ACC112 (cell line): ENCODE measurements at regions not wholly inside any gene's neighbourhood (a gene's known extent, or its start where the extent isn't known, plus 50 kb on each side); places are given as distances from the start of the nearest gene placed in this dataset.
A peak's percentile ranks its signal among the peaks of the same experiment; 100 is the strongest.

ENCODE experiments used
- H2AFZ ChIP-seq: fragments of 200-600 bp; sonication (generic); one replicate; pipeline ENCODE4 v1.6.0; 2017; ENCODE audit warnings: antibody characterized with exemption, low read length; ENCODE audit not compliant: unreplicated experiment
- H3K27ac ChIP-seq: fragments of 200-600 bp; sonication (generic); 2 replicates; pipeline ENCODE4 v1.5.1; 2014; ENCODE audit warnings: low read depth, mild to moderate bottlenecking, antibody characterized with exemption, low read length, moderate library complexity
- H3K27me3 ChIP-seq: fragments of 200-600 bp; sonication (generic); 2 replicates; pipeline ENCODE4 v1.6.1; 2014; ENCODE audit warnings: mild to moderate bottlenecking, antibody characterized with exemption, low read length, moderate library complexity, mixed read lengths; ENCODE audit not compliant: insufficient read depth
- H3K36me3 ChIP-seq: fragments of 200-600 bp; sonication (generic); 2 replicates; pipeline ENCODE4 v1.6.1; 2016; ENCODE audit warnings: mild to moderate bottlenecking, antibody characterized with exemption, low read length, moderate library complexity, mixed read lengths; ENCODE audit not compliant: insufficient read depth
- H3K4me1 ChIP-seq: fragments of 200-600 bp; sonication (generic); one replicate; pipeline ENCODE4 v1.6.1; 2016; ENCODE audit warnings: low read length, mixed read lengths; ENCODE audit not compliant: insufficient read depth, unreplicated experiment, control insufficient read depth
- H3K4me3 ChIP-seq: fragments of 200-600 bp; sonication (generic); 2 replicates; pipeline ENCODE4 v1.5.1; 2014; ENCODE audit warnings: mild to moderate bottlenecking, low read depth, low read length
- H3K79me2 ChIP-seq: fragments of 200-600 bp; sonication (generic); one replicate; pipeline ENCODE4 v1.6.0; 2016; ENCODE audit warnings: low read length; ENCODE audit not compliant: control insufficient read depth, unreplicated experiment, insufficient read depth

DNA sequence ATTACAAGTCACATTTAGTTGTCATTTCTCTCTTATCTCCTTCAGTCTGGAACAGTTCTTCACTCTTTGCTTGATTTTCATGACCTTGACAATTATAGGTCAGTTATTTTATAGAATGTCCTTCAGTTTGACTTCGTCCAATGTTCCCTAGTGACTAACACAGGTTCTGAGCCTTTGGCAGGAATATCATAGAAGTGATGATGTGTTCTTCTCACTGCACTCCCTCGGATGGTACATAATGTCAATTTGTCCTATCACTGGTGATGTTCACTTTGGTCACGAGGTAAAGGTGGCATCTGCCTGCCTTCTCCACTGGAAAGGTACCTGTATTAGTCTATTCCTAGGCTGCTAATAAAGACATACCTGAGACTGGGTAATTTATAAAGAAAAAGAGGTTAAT lies 126.0 kb upstream of the PTPN3 start:
- H3K27me3 ChIP-seq: peaks cover 93% of the 10 kb centered on the region
- no peak overlapping the region for H3K27ac ChIP-seq
- H3K4me3 ChIP-seq: no peak overlapping the region

DNA sequence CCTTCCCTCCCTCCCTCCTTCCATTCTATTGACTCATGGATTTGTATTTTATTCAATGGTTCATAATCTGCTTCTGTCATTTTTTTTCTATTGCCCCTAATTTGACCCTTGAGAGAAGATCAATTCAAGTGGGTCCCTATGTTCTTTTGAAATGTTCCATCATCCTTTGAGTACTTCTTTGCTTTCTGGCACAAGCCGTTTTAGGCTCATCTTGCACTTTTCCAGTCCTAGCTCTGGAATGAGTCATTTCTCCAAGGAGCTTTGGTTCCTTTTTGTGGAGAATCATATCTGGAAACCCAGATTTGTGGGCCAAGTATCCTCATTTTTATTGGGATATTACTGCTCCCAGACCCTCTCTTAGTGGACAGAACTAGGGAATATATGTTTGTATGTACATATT lies 126.8 kb upstream of the PTPN3 start:
- H3K36me3 ChIP-seq: no peaks in the 10 kb centered on the region
- peaks cover 97% of the 10 kb centered on the region for H3K27me3 ChIP-seq
- H3K4me1 ChIP-seq: no peaks in the 10 kb centered on the region
- H2AFZ ChIP-seq: no peak overlapping the region
- H3K79me2 ChIP-seq: no peaks in the 10 kb centered on the region
- no peak overlapping the region for H3K4me3 ChIP-seq
- H3K27ac ChIP-seq: no peak overlapping the region

More for the DNA sequence above, 126.0 kb upstream of the PTPN3 start:
- no peaks in the 10 kb centered on the region for H3K4me1 ChIP-seq
- H2AFZ ChIP-seq: no peak overlapping the region
- H3K36me3 ChIP-seq: no peaks in the 10 kb centered on the region
- no peaks in the 10 kb centered on the region for H3K79me2 ChIP-seq

DNA sequence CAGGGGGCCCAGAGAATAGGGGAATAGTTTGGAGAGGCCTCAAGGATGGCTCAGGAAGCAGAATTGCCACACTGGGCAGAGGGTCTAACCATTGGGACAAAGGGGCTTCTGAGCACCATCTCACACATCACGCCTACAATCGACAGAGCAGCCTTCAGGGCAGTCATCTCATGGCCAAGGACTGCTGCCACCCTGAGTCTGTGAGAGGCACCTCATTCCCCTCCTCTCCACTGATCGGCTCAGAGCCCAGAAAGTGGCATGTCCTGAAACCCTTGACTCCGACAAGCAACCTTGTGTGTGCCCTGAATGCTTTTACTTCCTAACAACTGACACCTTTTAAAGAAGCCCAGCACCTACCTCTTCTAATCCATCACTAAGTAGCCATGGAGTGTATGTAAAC lies 128.9 kb upstream of the PTPN3 start:
- H3K27me3 ChIP-seq: peaks cover 84% of the 10 kb centered on the region
- H2AFZ ChIP-seq: no peak overlapping the region
- H3K27ac ChIP-seq: no peak overlapping the region
- H3K4me3 ChIP-seq: no peak overlapping the region
- no peaks in the 10 kb centered on the region for H3K4me1 ChIP-seq
- no peaks in the 10 kb centered on the region for H3K79me2 ChIP-seq
- H3K36me3 ChIP-seq: no peaks in the 10 kb centered on the region

DNA sequence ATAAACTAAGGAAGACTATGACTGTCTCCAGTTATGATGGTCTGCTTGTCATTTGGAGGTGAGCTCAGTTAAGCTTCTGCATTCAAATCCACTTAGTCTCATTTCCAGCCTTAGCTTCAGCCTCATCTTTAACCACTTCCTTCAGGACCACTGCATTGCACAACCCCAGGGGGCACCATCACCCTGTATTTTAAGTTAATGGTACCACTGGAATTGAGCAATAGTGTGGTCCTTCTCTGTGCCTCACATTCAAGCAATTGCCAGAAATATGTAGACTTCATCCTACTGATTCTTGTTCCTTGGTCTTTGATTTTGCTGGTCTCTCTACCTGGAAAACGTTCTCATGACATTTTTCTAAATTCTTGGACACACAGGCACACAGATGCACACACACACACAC lies 131.5 kb upstream of the PTPN3 start:
- Histone ChIP-seq H3K27me3 (peaks cover 81% of the 10 kb centered on the region), H3K79me2 (no peaks in the 10 kb centered on the region), H2AFZ (no peak overlapping the region), H3K4me1 (no peaks in the 10 kb centered on the region), H3K27ac (no peak overlapping the region), H3K36me3 (no peaks in the 10 kb centered on the region), H3K4me3 (no peak overlapping the region)

DNA sequence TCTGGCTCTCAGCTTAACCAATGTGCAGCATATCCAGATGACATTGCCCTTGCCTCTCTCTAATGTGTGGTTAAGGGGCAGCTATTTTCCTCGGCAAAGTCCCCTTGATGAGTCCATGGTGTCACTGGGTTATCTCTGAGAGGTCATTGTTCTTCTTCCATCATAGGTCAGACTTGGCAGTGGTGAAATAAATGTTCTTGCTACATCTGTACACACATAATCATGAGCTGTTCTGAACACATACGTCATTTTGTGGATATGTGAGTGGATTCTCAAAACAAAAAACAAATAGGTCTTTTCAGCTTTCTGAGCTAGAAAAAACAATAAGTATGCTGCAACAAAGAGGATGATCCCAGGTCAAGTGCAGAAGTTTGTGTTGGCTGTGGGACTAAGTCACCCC lies 134.7 kb upstream of the PTPN3 start:
- H3K27me3 ChIP-seq: peaks cover 82% of the 10 kb centered on the region
- H3K36me3 ChIP-seq: no peaks in the 10 kb centered on the region
- H3K79me2 ChIP-seq: no peaks in the 10 kb centered on the region
- no peaks in the 10 kb centered on the region for H3K4me1 ChIP-seq
- H3K27ac ChIP-seq: no peak overlapping the region
- H3K4me3 ChIP-seq: no peak overlapping the region
- H2AFZ ChIP-seq: no peak overlapping the region

DNA sequence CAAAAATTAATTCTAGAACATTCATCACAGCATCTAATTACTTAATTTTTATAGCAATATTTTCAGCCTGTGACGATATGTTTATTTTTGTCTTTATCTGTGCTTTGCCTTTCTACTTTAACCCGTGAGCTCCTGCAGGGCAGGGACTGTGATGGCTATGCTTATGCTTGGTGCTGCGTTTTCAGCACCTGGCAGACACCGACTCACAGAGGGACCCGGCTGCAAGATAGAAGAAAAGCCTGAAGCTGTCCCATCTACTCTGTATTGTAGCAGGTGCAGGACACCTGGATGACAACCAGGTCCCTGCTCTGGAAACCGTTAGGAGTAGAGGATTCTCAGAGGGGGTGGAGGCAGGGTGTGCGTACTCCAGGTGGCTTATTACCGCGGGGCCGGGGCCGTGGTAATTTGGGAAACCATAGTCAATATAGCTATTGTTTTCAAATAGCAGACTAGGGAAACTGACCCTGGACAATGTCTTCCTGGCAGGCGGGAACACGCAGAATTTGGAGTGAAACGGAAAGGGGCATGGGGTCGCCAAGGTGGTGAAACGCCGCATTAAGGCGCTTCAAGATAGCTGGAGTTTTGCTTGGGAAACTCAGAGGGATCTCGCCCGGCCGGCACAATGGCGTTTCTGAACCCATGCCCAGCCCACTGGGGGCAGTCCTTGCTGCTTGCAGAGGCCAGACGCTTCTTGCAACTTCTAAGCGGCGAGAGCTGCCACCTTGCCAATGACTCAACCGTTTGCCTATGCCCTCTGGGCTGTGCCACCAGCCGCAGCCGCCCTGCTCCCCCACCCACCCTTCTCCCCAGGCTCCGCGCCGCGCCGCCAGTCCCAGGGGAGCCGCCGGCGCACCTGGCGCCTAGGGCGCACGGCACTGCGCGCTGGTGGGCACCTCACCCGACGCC lies 140.1 kb upstream of the PALM2AKAP2 start:
- Histone ChIP-seq H3K27ac (no peak overlapping the region), H2AFZ (peak overlapping the region; percentile 11), H3K36me3 (no peaks in the 10 kb centered on the region), H3K27me3 (peaks cover 99% of the 10 kb centered on the region), H3K4me1 (peaks cover 6% of the 10 kb centered on the region), H3K4me3 (peak overlapping the region; percentile 76), H3K79me2 (no peaks in the 10 kb centered on the region)

DNA sequence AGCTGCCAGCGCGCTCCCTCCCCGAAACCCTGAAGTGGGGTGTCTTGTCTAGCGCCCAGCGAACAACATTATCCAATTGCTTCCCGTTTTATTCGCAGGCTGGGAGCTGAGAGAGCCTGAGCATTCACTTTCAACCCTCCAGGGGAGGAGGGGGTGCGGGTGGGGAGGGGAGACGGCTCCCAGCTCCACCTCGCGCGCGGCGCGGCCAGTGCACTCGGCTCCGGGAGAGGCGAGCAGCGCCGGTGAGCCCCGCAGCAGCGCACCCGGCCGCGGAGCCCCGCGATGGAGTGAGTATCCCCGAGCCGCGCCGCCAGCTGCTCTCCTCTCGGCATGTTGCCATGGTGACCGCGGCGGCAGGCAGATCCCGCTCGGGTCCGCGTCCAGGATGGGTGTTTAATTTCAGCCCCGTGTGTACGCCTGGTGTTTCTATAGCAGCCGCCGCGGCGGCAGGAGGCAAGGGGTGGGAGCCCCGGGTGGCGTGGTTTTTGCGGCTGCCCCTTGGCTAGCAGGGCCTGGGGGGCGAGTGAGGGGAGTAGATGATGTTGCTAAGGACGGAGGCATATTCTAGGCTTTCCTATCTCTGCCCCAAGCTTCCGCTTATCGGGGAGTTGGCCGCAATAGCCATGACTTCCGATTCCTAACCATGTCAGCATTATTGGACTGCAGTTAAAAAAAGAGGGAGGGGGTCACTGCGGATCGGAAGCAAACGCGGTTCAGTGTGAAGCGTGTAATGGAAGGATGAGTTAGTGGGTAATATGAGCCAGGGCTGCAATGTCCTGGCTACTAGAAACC lies 139.2 kb upstream of the PALM2AKAP2 start:
- Histone ChIP-seq H3K36me3 (no peaks in the 10 kb centered on the region), H3K79me2 (no peaks in the 10 kb centered on the region), H3K4me1 (peaks cover 6% of the 10 kb centered on the region), H3K27me3 (peaks cover 98% of the 10 kb centered on the region), H3K4me3 (peak overlapping the region; percentile 76), H2AFZ (peak overlapping the region; percentile 11), H3K27ac (no peak overlapping the region)

DNA sequence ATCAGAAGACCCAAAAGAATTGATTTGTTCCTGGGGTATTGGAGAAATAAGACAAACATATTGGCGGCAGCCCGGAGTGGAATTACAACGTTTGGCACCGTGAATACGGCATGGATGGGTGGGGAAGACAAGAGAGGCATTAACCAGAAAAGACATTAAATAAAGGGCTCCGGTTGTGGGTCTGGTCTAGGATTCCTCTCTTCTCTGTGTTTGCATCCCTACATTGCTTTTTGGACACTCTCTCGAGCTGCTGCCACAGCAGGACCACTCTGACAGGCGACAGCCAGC lies 138.7 kb upstream of the PALM2AKAP2 start:
- Histone ChIP-seq H3K79me2 (no peaks in the 10 kb centered on the region), H2AFZ (no peak overlapping the region), H3K36me3 (no peaks in the 10 kb centered on the region), H3K27ac (no peak overlapping the region), H3K4me3 (peak overlapping the region; percentile 76), H3K4me1 (peaks cover 6% of the 10 kb centered on the region), H3K27me3 (peaks cover 98% of the 10 kb centered on the region)

DNA sequence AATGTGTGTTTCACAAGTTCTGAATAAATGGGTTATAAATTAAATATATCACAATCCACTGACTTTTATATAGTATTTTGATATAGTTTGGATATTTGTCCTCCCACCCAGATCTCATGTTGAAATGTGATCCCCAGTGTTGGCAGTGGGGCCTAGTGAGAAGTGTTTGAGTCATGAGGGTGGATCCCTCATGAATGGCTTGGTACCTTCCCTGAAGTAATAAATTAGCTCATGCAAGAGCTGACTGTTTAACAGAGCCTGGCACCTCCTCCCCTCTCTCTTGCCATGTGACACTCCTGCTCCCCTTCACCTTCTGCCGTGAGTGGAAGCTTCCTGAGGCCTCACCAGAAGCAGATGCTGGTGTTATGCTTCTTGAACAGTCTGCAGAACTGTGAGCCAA lies 127.9 kb upstream of the PALM2AKAP2 start:
- Histone ChIP-seq H3K27me3 (no peaks in the 10 kb centered on the region; the same call in 1 of the 2 replicates), H3K4me1 (peaks cover 18% of the 10 kb centered on the region), H3K79me2 (no peaks in the 10 kb centered on the region), H3K4me3 (no peak overlapping the region), H3K36me3 (no peaks in the 10 kb centered on the region), H2AFZ (no peak overlapping the region), H3K27ac (no peak overlapping the region)

DNA sequence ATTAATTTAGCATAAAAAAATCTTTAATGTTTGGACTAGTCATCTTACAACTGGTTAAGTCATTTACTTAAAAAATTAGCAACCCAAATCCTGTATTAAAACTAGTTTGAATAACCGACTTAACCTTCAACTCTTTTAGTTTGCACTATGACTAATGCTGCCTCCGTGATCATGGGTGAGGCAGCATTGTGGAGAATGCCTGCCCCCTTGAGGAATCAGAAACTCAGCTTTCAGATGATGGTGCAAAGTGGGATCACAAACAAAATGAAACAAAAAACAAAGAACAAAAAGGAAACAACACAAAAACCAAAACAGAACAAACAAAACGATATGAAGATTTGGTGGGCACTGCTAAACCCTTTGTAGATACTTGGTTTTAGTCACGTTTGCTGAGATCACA lies 127.0 kb upstream of the PALM2AKAP2 start:
- Histone ChIP-seq H2AFZ (peak overlapping the region; percentile 88), H3K27ac (0 out of 2 replicates have a peak overlapping the region, but pooled peaks have one; percentile 6), H3K36me3 (no peaks in the 10 kb centered on the region)

More for the DNA sequence above, 127.0 kb upstream of the PALM2AKAP2 start:
- H3K4me1 ChIP-seq: peaks cover 18% of the 10 kb centered on the region
- no peaks in the 10 kb centered on the region for H3K79me2 ChIP-seq
- H3K4me3 ChIP-seq: peak overlapping the region; percentile 43
- H3K27me3 ChIP-seq: no peaks in the 10 kb centered on the region; the same call in 1 of the 2 replicates
